ENCODE measurements at regions not wholly inside any gene's neighbourhood (a gene's known extent, or its start where the extent isn't known, plus 50 kb on each side); places are given as distances from the start of the nearest gene placed in this dataset.

GRCh38 chr2:176742271-176742670 is 470.3 kb upstream of the HNRNPA3 start:
- BruUV-seq (replicated peaks) = no TSS peak
- no peak for TF ChIP-seq CTCF (IDR thresholded peaks at IDR 0.05; ENCODE audit: unreplicated experiment)
- Mint-ChIP-seq H3K36me3 (ENCODE audit: insufficient read depth, unreplicated experiment) (no peaks in the 10 kb centered on the region), H3K9me3 (ENCODE audit: low read depth, unreplicated experiment) (no peaks in the 10 kb centered on the region), H3K27me3 (ENCODE audit: unreplicated experiment) (peaks cover 69% of the 10 kb centered on the region), H3K27ac (ENCODE audit: unreplicated experiment) (no peak overlapping the region), H3K4me1 (ENCODE audit: low read depth, unreplicated experiment) (no peaks in the 10 kb centered on the region), H3K4me3 (ENCODE audit: low read depth, unreplicated experiment) (no peak overlapping the region)
- CTCF ChIA-PET = no interaction called here
- intact Hi-C loops (cut with micrococcal nuclease; ENCODE audit: unreplicated experiment) = no loop called here
- DNase-seq = no peak

- BruUV-seq (replicated peaks) = no TSS peak
- CTCF ChIA-PET = no interaction called here
- intact Hi-C loops (cut with micrococcal nuclease; ENCODE audit: unreplicated experiment) = no loop called here
- H3K4me1 Mint-ChIP-seq (ENCODE audit: low read depth, unreplicated experiment) = no peaks in the 10 kb centered on the region
- DNase-seq = no peak
- TF ChIP-seq CTCF (IDR thresholded peaks at IDR 0.05; ENCODE audit: unreplicated experiment) = no peak
- no peaks in the 10 kb centered on the region for H3K36me3 Mint-ChIP-seq (ENCODE audit: insufficient read depth, unreplicated experiment)
- no peak overlapping the region for H3K27ac Mint-ChIP-seq (ENCODE audit: unreplicated experiment)
- H3K27me3 Mint-ChIP-seq (ENCODE audit: unreplicated experiment) = peaks cover 62% of the 10 kb centered on the region
- H3K9me3 Mint-ChIP-seq (ENCODE audit: low read depth, unreplicated experiment) = no peaks in the 10 kb centered on the region
- H3K4me3 Mint-ChIP-seq (ENCODE audit: low read depth, unreplicated experiment) = no peak overlapping the region
Measured at GRCh38 chr2:176743671-176744070, 468.9 kb upstream of the HNRNPA3 start.

GRCh38 chr2:176744146-176744545 is 468.4 kb upstream of the HNRNPA3 start:
- Mint-ChIP-seq H3K9me3 (ENCODE audit: low read depth, unreplicated experiment) (no peaks in the 10 kb centered on the region), H3K4me3 (ENCODE audit: low read depth, unreplicated experiment) (no peak overlapping the region), H3K36me3 (ENCODE audit: insufficient read depth, unreplicated experiment) (no peaks in the 10 kb centered on the region), H3K27ac (ENCODE audit: unreplicated experiment) (no peak overlapping the region), H3K4me1 (ENCODE audit: low read depth, unreplicated experiment) (no peaks in the 10 kb centered on the region), H3K27me3 (ENCODE audit: unreplicated experiment) (peaks cover 57% of the 10 kb centered on the region)
- no TSS peak for BruUV-seq (replicated peaks)
- DNase-seq = no peak
- intact Hi-C loops (cut with micrococcal nuclease; ENCODE audit: unreplicated experiment) = no loop called here
- TF ChIP-seq CTCF (IDR thresholded peaks at IDR 0.05; ENCODE audit: unreplicated experiment) = no peak
- CTCF ChIA-PET = no interaction called here

- no peak for TF ChIP-seq CTCF (IDR thresholded peaks at IDR 0.05; ENCODE audit: unreplicated experiment)
- Mint-ChIP-seq H3K27me3 (ENCODE audit: unreplicated experiment) (peaks cover 42% of the 10 kb centered on the region), H3K27ac (ENCODE audit: unreplicated experiment) (no peak overlapping the region), H3K36me3 (ENCODE audit: insufficient read depth, unreplicated experiment) (no peaks in the 10 kb centered on the region), H3K4me3 (ENCODE audit: low read depth, unreplicated experiment) (no peak overlapping the region), H3K9me3 (ENCODE audit: low read depth, unreplicated experiment) (no peaks in the 10 kb centered on the region), H3K4me1 (ENCODE audit: low read depth, unreplicated experiment) (no peaks in the 10 kb centered on the region)
- no TSS peak for BruUV-seq (replicated peaks)
- no peak for DNase-seq
- intact Hi-C loops (cut with micrococcal nuclease; ENCODE audit: unreplicated experiment) = no loop called here
- CTCF ChIA-PET = interaction anchor here (0.8 kb wide), 1 partner anchor 392 kb away, joined by 3 read pairs; no protein-coding TSS in a partner anchor
Measured at GRCh38 chr2:176745543-176746200, 466.9 kb upstream of the HNRNPA3 start.

Data from Calu3 (cell line).